Neural crest cell (in vitro differentiated cells): ENCODE measurements at regions not wholly inside any gene's neighbourhood (a gene's known extent, or its start where the extent isn't known, plus 50 kb on each side); places are given as distances from the start of the nearest gene placed in this dataset.

Experiments used
- DNase-seq: peaks from one replicate; pipeline ENCODE4 v3.0.0; 2021; ENCODE audit warnings: low read depth, mixed read lengths, low spot score
- H3K27ac Mint-ChIP-seq: one replicate; pipeline ENCODE4 v1.8.0; 2021; ENCODE audit warnings: mild to moderate bottlenecking, mixed read lengths; ENCODE audit not compliant: unreplicated experiment
- H3K27me3 Mint-ChIP-seq: 2 replicates; pipeline ENCODE4 v1.8.0; 2021; ENCODE audit warnings: low read depth, mild to moderate bottlenecking, mixed read lengths
- H3K36me3 Mint-ChIP-seq: 2 replicates; pipeline ENCODE4 v1.8.0; 2021; ENCODE audit warnings: low read depth, mild to moderate bottlenecking, mixed read lengths
- H3K4me1 Mint-ChIP-seq: 2 replicates; pipeline ENCODE4 v1.8.0; 2021; ENCODE audit warnings: mixed read lengths
- H3K4me3 Mint-ChIP-seq: one replicate; pipeline ENCODE4 v1.8.0; 2021; ENCODE audit warnings: mild to moderate bottlenecking, mixed read lengths
- H3K9me3 Mint-ChIP-seq: 2 replicates; pipeline ENCODE4 v1.8.0; 2021; ENCODE audit warnings: mixed read lengths
- CTCF ChIP-seq: fragments of 200-600 bp; sonication (generic); conservative IDR thresholded peaks from 2 replicates; pipeline ENCODE4 v1.5.0; 2021; ENCODE audit warnings: antibody characterized with exemption, mild to moderate bottlenecking

- TF ChIP-seq CTCF, result no peak
- DNase-seq, result no peak
- Mint-ChIP-seq H3K4me3 (no peak overlapping the region), H3K27ac (no peak overlapping the region), H3K36me3 (no peaks in the 10 kb centered on the region), H3K4me1 (no peaks in the 10 kb centered on the region), H3K9me3 (peaks cover 8% of the 10 kb centered on the region), H3K27me3 (no peaks in the 10 kb centered on the region)
Measured at GRCh38 chr10:4307910-4308309, 518.1 kb upstream of the AKR1E2 start.

GRCh38 chr10:4306871-4307270 lies 519.1 kb upstream of the AKR1E2 start:
- DNase-seq, result no peak
- H3K27me3 Mint-ChIP-seq, result no peaks in the 10 kb centered on the region
- no peaks in the 10 kb centered on the region for H3K36me3 Mint-ChIP-seq
- no peak overlapping the region for H3K4me3 Mint-ChIP-seq
- no peaks in the 10 kb centered on the region for H3K4me1 Mint-ChIP-seq
- peaks cover 8% of the 10 kb centered on the region for H3K9me3 Mint-ChIP-seq
- no peak for TF ChIP-seq CTCF
- H3K27ac Mint-ChIP-seq, result no peak overlapping the region

GRCh38 chr10:4303045-4303444 lies 518.0 kb upstream of the KLF6 start:
- no peak for TF ChIP-seq CTCF
- Mint-ChIP-seq H3K36me3 (no peaks in the 10 kb centered on the region), H3K9me3 (peaks cover 5% of the 10 kb centered on the region), H3K27ac (no peak overlapping the region), H3K4me3 (no peak overlapping the region), H3K27me3 (no peaks in the 10 kb centered on the region), H3K4me1 (no peaks in the 10 kb centered on the region)
- DNase-seq, result no peak

- TF ChIP-seq CTCF, result no peak
- Mint-ChIP-seq H3K27ac (no peak overlapping the region), H3K27me3 (no peaks in the 10 kb centered on the region), H3K36me3 (no peaks in the 10 kb centered on the region), H3K4me1 (peaks cover under 1% of the 10 kb centered on the region), H3K4me3 (no peak overlapping the region), H3K9me3 (peaks cover 5% of the 10 kb centered on the region)
- DNase-seq, result no peak
Measured at GRCh38 chr10:4301291-4302045, 516.5 kb upstream of the KLF6 start.

- peaks cover 8% of the 10 kb centered on the region for H3K4me1 Mint-ChIP-seq
- no peaks in the 10 kb centered on the region for H3K27me3 Mint-ChIP-seq
- peak overlapping the region; percentile 30 for H3K27ac Mint-ChIP-seq
- peaks cover 11% of the 10 kb centered on the region for H3K9me3 Mint-ChIP-seq
- no peak for TF ChIP-seq CTCF
- DNase-seq, result no peak
- H3K4me3 Mint-ChIP-seq, result no peak overlapping the region
- H3K36me3 Mint-ChIP-seq, result no peaks in the 10 kb centered on the region
Measured at GRCh38 chr10:4296161-4296560, 511.2 kb upstream of the KLF6 start.
